ENCODE measurements at regions not wholly inside any gene's neighbourhood (a gene's known extent, or its start where the extent isn't known, plus 50 kb on each side); places are given as distances from the start of the nearest gene placed in this dataset.
A peak's percentile ranks its signal among the peaks of the same experiment; 100 is the strongest.

DNA sequence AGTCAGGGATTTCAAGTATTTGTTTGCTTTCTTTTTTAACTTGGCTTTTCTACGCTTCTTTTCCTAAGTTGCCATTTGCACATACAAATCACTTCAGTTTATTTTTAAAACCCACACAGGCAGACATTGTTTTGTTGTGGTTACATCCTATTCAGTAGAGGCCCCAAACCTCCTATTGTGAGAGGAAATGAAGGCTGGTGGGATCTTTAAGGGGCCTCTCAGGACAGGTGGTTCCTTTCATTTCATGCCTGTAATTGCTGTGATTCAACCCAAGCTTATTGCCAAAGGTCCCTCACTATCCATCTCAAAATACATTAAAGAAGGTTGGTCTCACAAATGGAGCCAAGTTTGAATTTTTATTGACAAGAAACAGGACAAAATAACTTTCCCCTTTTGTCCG lies 257.1 kb downstream of the ADAMTS20 start:
- Histone ChIP-seq H3K4me1 (ENCODE audit: control insufficient read depth, insufficient read depth, low read length) (no peaks in the 10 kb centered on the region), H3K27ac (ENCODE audit: low read length) (no peak overlapping the region), H3K27me3 (ENCODE audit: control insufficient read depth, insufficient read depth) (no peaks in the 10 kb centered on the region), H3K4me3 (ENCODE audit: low read length) (no peak overlapping the region), H3K9me3 (ENCODE audit: control insufficient read depth, low read length) (no peaks in the 10 kb centered on the region)
- 81% methylated on average over 2 of the region's 2 CpGs for WGBS
- no peak for ATAC-seq
- intact Hi-C loops (cut with DNase I), result no loop called here
- no peak for DNase-seq

DNA sequence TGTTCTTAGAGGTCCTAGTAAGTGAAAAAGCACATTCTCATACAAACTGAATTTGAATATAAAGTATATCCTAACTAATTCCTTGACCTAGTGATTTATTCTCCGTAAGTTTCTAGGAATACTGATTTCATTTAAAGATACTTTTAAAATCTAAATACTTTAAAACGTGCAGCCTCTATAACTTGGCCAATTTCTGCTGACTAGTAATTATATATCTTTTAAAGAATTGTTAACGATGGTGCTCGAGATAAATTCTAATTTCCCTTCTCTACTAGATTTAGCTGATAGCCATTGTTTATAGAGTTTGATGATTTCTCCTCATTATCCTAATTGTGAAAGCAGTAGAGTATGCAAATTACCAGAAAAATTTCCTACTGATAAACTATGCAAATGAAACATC lies 257.9 kb downstream of the ADAMTS20 start:
- intact Hi-C loops (cut with DNase I), result no loop called here
- DNase-seq, result no peak
- no peaks in the 10 kb centered on the region for H3K27me3 ChIP-seq (ENCODE audit: control insufficient read depth, insufficient read depth)
- no peaks in the 10 kb centered on the region for H3K4me1 ChIP-seq (ENCODE audit: control insufficient read depth, insufficient read depth, low read length)
- ATAC-seq, result no peak
- WGBS, result 85% methylated on average over 4 of the region's 4 CpGs
- no peak overlapping the region for H3K27ac ChIP-seq (ENCODE audit: low read length)
- H3K4me3 ChIP-seq (ENCODE audit: low read length), result no peak overlapping the region
- no peaks in the 10 kb centered on the region for H3K9me3 ChIP-seq (ENCODE audit: control insufficient read depth, low read length)

GRCh38 chr12:43293396-43293795 lies 258.6 kb downstream of the ADAMTS20 start:
- Histone ChIP-seq H3K27ac (ENCODE audit: low read length) (no peak overlapping the region), H3K4me3 (ENCODE audit: low read length) (no peak overlapping the region), H3K4me1 (ENCODE audit: control insufficient read depth, insufficient read depth, low read length) (no peaks in the 10 kb centered on the region), H3K27me3 (ENCODE audit: control insufficient read depth, insufficient read depth) (no peaks in the 10 kb centered on the region), H3K9me3 (ENCODE audit: control insufficient read depth, low read length) (no peaks in the 10 kb centered on the region)
- DNase-seq, result no peak
- intact Hi-C loops (cut with DNase I), result no loop called here
- WGBS, result 53% methylated on average over 3 of the region's 3 CpGs
- ATAC-seq, result no peak

DNA sequence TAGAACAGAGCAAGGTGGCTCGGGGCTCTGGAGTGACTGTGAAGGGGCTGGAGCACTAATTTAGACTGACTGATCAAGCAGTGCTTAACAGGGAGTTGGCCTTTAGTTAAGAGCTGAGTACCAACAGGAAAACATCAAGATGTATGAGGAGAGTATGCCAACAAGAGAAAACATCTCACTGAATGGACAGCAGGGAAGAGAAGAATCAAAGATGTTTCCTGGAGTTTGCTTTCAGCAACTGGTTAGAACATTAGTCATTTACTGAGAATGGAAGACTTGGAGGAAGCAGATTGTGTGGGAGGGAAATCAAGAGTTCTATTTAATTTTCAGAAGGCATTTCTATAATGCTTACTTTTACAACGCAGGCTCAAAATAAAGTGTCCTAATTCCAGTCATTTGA lies 259.3 kb downstream of the ADAMTS20 start:
- ATAC-seq (no peak), DNase-seq (no peak)
- Histone ChIP-seq H3K27ac (ENCODE audit: low read length) (no peak overlapping the region), H3K9me3 (ENCODE audit: control insufficient read depth, low read length) (no peaks in the 10 kb centered on the region), H3K4me3 (ENCODE audit: low read length) (no peak overlapping the region), H3K27me3 (ENCODE audit: control insufficient read depth, insufficient read depth) (no peaks in the 10 kb centered on the region), H3K4me1 (ENCODE audit: control insufficient read depth, insufficient read depth, low read length) (no peaks in the 10 kb centered on the region)
- intact Hi-C loops (cut with DNase I), result no loop called here
- 57% methylated on average over 2 of the region's 2 CpGs for WGBS

- WGBS, result 95% methylated on average over 3 of the region's 3 CpGs
- intact Hi-C loops (cut with DNase I), result no loop called here
- H3K27me3 ChIP-seq (ENCODE audit: control insufficient read depth, insufficient read depth), result no peaks in the 10 kb centered on the region
- no peak overlapping the region for H3K4me3 ChIP-seq (ENCODE audit: low read length)
- H3K9me3 ChIP-seq (ENCODE audit: control insufficient read depth, low read length), result no peaks in the 10 kb centered on the region
- DNase-seq (no peak), ATAC-seq (no peak)
- no peaks in the 10 kb centered on the region for H3K4me1 ChIP-seq (ENCODE audit: control insufficient read depth, insufficient read depth, low read length)
- no peak overlapping the region for H3K27ac ChIP-seq (ENCODE audit: low read length)
Observed at GRCh38 chr12:43291516-43291915, 260.5 kb downstream of the ADAMTS20 start.

DNA sequence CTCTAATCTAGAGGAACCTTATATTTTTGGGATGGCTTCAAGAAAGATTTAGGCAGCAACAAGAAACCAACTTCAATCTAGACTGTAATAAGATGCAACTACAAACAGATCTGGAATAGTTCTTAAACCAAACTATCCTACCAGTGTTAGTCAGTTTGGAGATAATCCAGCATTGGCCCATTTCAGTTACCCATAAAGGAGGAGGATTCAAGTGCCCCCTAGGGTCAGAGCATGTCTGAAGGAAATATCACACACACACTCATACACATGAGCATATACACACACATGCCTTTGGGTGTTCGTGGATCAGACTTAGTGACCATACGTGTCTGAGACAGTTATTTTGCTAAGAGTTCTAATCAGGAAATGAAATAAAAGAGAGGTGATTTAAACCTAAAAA lies 261.2 kb downstream of the ADAMTS20 start:
- DNase-seq (no peak), ATAC-seq (no peak)
- Histone ChIP-seq H3K4me3 (ENCODE audit: low read length) (no peak overlapping the region), H3K4me1 (ENCODE audit: control insufficient read depth, insufficient read depth, low read length) (no peaks in the 10 kb centered on the region), H3K9me3 (ENCODE audit: control insufficient read depth, low read length) (no peaks in the 10 kb centered on the region), H3K27me3 (ENCODE audit: control insufficient read depth, insufficient read depth) (no peaks in the 10 kb centered on the region), H3K27ac (ENCODE audit: low read length) (no peak overlapping the region)
- intact Hi-C loops (cut with DNase I), result no loop called here
- 97% methylated on average over 2 of the region's 2 CpGs for WGBS

DNA sequence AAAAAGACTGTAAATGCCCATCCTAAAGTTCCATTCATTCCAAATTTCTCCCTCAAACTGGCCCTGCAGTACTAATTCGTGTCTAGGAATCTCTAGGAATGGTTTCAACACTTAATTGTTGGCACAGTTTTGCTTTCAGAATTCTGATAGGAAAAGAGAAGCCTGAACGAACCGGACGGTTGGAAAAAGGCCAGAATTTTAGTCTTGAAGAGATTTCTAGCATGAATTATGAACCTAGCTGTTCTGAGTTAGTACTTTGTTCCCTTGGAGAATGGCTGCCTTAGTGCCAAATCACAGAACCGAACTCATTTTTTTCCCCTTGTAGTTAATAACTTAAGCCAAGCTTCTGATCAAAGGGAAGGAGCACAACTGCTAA lies 262.6 kb downstream of the ADAMTS20 start:
- intact Hi-C loops (cut with DNase I), result loop anchor here in 3 of 4 donors (10.0 kb wide), 2 partner anchors 705 to 715 kb away; partner anchors contain the start of gene PRICKLE1 (in 2 of the 3)
- Histone ChIP-seq H3K27me3 (ENCODE audit: control insufficient read depth, insufficient read depth) (no peaks in the 10 kb centered on the region), H3K27ac (ENCODE audit: low read length) (no peak overlapping the region), H3K4me1 (ENCODE audit: control insufficient read depth, insufficient read depth, low read length) (no peaks in the 10 kb centered on the region), H3K4me3 (ENCODE audit: low read length) (no peak overlapping the region), H3K9me3 (ENCODE audit: control insufficient read depth, low read length) (no peaks in the 10 kb centered on the region)
- 15% methylated on average over 5 of the region's 5 CpGs for WGBS
- peak in 1 of 2 donors; percentile 45 for ATAC-seq
- no peak for DNase-seq

GRCh38 chr12:43288671-43289425 lies 263.2 kb downstream of the ADAMTS20 start:
- Histone ChIP-seq H3K4me3 (ENCODE audit: low read length) (no peak overlapping the region), H3K9me3 (ENCODE audit: control insufficient read depth, low read length) (no peaks in the 10 kb centered on the region), H3K27me3 (ENCODE audit: control insufficient read depth, insufficient read depth) (no peaks in the 10 kb centered on the region), H3K27ac (ENCODE audit: low read length) (no peak overlapping the region), H3K4me1 (ENCODE audit: control insufficient read depth, insufficient read depth, low read length) (no peaks in the 10 kb centered on the region)
- no peak for ATAC-seq
- intact Hi-C loops (cut with DNase I), result loop anchor here in 3 of 4 donors (10.0 kb wide), 2 partner anchors 704 to 714 kb away; partner anchors contain the start of gene PRICKLE1 (in 2 of the 3)
- WGBS, result 65% methylated on average over 15 of the region's 15 CpGs
- DNase-seq, result no peak

DNA sequence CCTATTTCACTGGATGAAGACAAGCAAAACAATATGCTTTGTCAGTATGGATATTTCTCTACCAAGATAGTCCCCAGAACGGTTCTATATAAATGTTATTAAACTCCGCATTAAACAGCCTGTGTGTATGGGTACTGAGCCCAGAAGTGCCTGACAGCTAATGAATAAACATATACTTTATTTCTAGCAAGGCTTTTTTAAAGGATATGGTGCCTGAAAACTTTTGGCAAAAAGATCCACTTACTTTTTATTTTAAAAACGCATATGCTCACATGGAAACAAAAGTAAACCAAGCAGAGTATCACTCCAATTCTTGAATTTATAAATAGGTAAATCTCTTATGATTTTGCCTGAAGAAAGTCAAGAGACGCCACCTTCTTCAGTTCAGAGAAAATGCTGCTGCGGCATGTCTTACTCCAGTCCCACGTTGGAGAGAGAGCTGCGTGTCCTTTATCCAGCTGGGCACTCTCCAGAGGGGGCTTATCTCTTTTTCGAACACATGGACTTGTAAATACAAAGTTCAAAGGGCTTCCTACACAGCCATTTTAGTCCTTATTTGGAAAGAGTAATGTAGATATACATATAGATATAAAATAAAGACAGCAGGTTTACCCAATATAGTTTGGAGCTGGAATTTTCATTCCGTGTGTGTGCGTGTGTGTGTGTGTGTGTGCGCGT lies 264.2 kb downstream of the ADAMTS20 start:
- H3K27ac ChIP-seq (ENCODE audit: low read length), result no peak overlapping the region
- DNase-seq, result no peak
- H3K27me3 ChIP-seq (ENCODE audit: control insufficient read depth, insufficient read depth), result no peaks in the 10 kb centered on the region
- no peaks in the 10 kb centered on the region for H3K9me3 ChIP-seq (ENCODE audit: control insufficient read depth, low read length)
- ATAC-seq, result no peak
- intact Hi-C loops (cut with DNase I), result loop anchor here in 3 of 4 donors (10.0 kb wide), 2 partner anchors 703 to 713 kb away; partner anchors contain the start of gene PRICKLE1 (in 2 of the 3)
- no peaks in the 10 kb centered on the region for H3K4me1 ChIP-seq (ENCODE audit: control insufficient read depth, insufficient read depth, low read length)
- WGBS, result 63% methylated on average over 12 of the region's 12 CpGs
- no peak overlapping the region for H3K4me3 ChIP-seq (ENCODE audit: low read length)

- no peak for DNase-seq
- Histone ChIP-seq H3K27ac (ENCODE audit: low read length) (no peak overlapping the region), H3K4me3 (ENCODE audit: low read length) (no peak overlapping the region), H3K4me1 (ENCODE audit: control insufficient read depth, insufficient read depth, low read length) (no peaks in the 10 kb centered on the region), H3K27me3 (ENCODE audit: control insufficient read depth, insufficient read depth) (no peaks in the 10 kb centered on the region), H3K9me3 (ENCODE audit: control insufficient read depth, low read length) (no peaks in the 10 kb centered on the region)
- 97% methylated on average over 2 of the region's 2 CpGs for WGBS
- intact Hi-C loops (cut with DNase I), result loop anchor here in 3 of 4 donors (10.0 kb wide), 2 partner anchors 702 to 712 kb away; partner anchors contain the start of gene PRICKLE1 (in 2 of the 3)
- no peak for ATAC-seq
Observed at GRCh38 chr12:43286986-43287385, 265.0 kb downstream of the ADAMTS20 start.

DNA sequence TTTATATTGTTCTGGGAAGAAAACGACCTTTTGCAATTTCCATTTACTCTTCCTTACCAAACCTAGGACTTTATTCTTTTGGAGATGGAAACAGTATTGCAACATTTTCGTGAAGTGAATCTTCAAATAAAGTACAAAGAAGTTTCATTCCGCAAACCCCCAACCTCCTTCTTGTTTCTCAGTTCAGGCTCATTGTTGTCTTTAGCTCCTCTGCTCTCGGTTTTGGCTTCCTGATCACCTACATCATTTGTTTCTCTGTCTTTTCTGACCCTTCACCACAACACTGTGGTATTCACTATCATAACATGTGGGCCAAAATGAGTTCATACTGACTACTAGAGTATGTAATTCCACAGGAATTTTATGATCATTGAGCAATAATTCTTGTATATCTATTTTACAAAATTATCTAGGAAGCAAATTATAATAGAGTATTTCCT lies 266.8 kb downstream of the ADAMTS20 start:
- H3K9me3 ChIP-seq (ENCODE audit: control insufficient read depth, low read length), result no peaks in the 10 kb centered on the region
- no peak for ATAC-seq
- DNase-seq, result no peak
- no peaks in the 10 kb centered on the region for H3K4me1 ChIP-seq (ENCODE audit: control insufficient read depth, insufficient read depth, low read length)
- 40% methylated on average over 4 of the region's 4 CpGs for WGBS
- no peaks in the 10 kb centered on the region for H3K27me3 ChIP-seq (ENCODE audit: control insufficient read depth, insufficient read depth)
- intact Hi-C loops (cut with DNase I), result loop anchor here in 3 of 4 donors (10.0 kb wide), 2 partner anchors 700 to 710 kb away; partner anchors contain the start of gene PRICKLE1 (in 2 of the 3)
- H3K4me3 ChIP-seq (ENCODE audit: low read length), result no peak overlapping the region
- H3K27ac ChIP-seq (ENCODE audit: low read length), result no peak overlapping the region
